ENCODE measurements at regions not wholly inside any gene's neighbourhood (a gene's known extent, or its start where the extent isn't known, plus 50 kb on each side); places are given as distances from the start of the nearest gene placed in this dataset.
A peak's percentile ranks its signal among the peaks of the same experiment; 100 is the strongest.
"Not testable (repeated sequence)": the region's sequence is repeated elsewhere in the genome, so short reads cannot be mapped to it uniquely, and the experiment has no call there.

GRCh38 chr1:148679050-148679786, 69.4 kb upstream of the NUDT4B start:
- DNase-seq (ENCODE audit: low read depth) = peak; percentile 24

DNA sequence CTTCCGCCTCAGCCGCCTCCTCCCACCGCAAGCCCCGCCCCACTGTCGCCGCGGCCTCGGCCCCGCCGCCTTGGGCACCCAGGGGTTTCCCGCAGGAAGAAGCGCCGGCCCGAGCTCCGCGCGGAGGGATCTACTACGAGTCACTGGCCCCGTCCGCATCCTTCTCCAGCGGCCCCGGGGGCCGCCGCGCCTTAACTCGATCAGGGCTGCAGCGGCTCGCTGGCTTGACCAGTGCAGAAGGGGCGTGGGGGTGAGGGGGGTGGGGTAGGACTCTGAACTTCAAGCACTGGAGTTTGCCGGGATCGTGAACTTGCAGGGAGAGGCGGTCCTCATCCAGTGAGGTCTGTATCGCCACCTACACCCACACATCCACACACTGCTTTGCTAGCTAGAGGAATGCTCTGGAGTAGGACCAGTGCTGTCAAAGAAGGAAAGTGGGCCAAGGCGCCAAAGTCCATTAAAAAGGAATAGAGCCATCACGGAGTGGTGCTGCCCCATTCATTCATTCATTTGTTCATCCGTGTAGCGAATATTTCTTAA, 68.7 kb upstream of the NUDT4B start:
- DNase-seq (ENCODE audit: low read depth) = not testable (repeated sequence)

DNA sequence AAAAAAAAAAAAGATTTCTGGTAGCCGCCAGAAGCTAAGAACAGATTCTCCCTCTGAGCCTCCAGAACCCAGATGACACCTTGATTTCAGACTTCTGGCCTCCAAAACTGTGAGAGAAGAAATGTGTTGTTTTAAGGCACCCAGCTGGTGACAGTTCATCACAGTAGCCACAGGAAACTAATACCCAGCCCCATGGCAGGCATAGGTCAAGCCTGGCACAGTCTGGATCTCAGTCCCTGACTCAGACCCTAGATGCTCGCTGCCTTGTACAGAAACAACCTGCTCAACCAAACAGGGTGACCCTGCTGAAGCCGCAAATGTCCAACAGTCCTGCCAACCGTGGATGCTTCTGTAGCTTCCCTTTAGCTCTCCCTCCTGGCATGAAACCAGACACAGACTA, 61.8 kb upstream of the NUDT4B start:
- not testable (repeated sequence) for DNase-seq (ENCODE audit: low read depth)

- DNase-seq (ENCODE audit: low read depth) = not testable (repeated sequence)
Observed at GRCh38 chr1:148687376-148687775, 61.2 kb upstream of the NUDT4B start.

All from stimulated activated CD8-positive, alpha-beta memory T cell treated with anti-CD3 and anti-CD28 coated beads, Interleukin-12 subunit alpha, Interleukin-12 subunit beta, amount 100 ng/mL, for 4 hours (primary cell).